ENCODE measurements at regions not wholly inside any gene's neighbourhood (a gene's known extent, or its start where the extent isn't known, plus 50 kb on each side); places are given as distances from the start of the nearest gene placed in this dataset.

DNA sequence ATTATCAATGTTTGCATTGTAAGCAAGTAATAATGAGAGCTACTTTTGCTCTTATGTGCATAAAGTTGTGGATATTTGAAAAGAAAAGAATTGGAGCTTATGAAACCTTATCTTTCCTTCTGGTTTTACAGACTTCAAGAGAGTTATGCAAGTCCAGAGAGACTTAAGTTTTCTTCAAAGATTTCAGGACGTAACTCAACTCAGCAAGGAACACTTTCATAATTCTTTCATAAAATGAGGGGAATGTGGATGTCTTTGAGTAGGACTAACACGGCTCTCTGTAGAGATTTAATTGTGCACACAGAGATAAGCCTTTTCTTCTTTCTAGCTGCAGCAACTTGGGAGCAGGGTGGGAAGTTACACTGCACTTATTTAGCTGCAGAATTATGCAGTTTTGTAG is 97.5 kb downstream of the DNAJB9 start:
- TF ChIP-seq TAF1 (conservative IDR thresholded peaks at IDR 0.05) (no peak), GABPA (IDR thresholded peaks at IDR 0.05 in 1 of 2, conservative IDR thresholded peaks at IDR 0.05 in 1 of 2) (no peak), HNF4G (IDR thresholded peaks at IDR 0.05) (no peak), EGR1 (IDR thresholded peaks at IDR 0.05; ENCODE audit: low read depth in 2 of 2) (no peak), RAD21 (IDR thresholded peaks at IDR 0.05) (no peak), FOXA2 (IDR thresholded peaks at IDR 0.05) (no peak), NR2F2 (IDR thresholded peaks at IDR 0.05) (no peak), YY1 (IDR thresholded peaks at IDR 0.05) (no peak), JUND (IDR thresholded peaks at IDR 0.05) (no peak), HNF4A (conservative IDR thresholded peaks at IDR 0.05) (no peak), CTCF (IDR thresholded peaks at IDR 0.05; ENCODE audit: low read depth, low read length, missing input control) (no peak), SP1 (IDR thresholded peaks at IDR 0.05) (no peak), RXRA (IDR thresholded peaks at IDR 0.05) (no peak), FOXA1 (IDR thresholded peaks at IDR 0.05) (no peak)
- TF ChIP-seq, protein P1, sequence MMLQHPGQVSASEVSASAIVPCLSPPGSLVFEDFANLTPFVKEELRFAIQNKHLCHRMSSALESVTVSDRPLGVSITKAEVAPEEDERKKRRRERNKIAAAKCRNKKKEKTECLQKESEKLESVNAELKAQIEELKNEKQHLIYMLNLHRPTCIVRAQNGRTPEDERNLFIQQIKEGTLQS (IDR thresholded peaks at IDR 0.05) = no peak
- TF ChIP-seq, protein P2, sequence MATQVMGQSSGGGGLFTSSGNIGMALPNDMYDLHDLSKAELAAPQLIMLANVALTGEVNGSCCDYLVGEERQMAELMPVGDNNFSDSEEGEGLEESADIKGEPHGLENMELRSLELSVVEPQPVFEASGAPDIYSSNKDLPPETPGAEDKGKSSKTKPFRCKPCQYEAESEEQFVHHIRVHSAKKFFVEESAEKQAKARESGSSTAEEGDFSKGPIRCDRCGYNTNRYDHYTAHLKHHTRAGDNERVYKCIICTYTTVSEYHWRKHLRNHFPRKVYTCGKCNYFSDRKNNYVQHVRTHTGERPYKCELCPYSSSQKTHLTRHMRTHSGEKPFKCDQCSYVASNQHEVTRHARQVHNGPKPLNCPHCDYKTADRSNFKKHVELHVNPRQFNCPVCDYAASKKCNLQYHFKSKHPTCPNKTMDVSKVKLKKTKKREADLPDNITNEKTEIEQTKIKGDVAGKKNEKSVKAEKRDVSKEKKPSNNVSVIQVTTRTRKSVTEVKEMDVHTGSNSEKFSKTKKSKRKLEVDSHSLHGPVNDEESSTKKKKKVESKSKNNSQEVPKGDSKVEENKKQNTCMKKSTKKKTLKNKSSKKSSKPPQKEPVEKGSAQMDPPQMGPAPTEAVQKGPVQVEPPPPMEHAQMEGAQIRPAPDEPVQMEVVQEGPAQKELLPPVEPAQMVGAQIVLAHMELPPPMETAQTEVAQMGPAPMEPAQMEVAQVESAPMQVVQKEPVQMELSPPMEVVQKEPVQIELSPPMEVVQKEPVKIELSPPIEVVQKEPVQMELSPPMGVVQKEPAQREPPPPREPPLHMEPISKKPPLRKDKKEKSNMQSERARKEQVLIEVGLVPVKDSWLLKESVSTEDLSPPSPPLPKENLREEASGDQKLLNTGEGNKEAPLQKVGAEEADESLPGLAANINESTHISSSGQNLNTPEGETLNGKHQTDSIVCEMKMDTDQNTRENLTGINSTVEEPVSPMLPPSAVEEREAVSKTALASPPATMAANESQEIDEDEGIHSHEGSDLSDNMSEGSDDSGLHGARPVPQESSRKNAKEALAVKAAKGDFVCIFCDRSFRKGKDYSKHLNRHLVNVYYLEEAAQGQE (IDR thresholded peaks at IDR 0.05) = no peak
- TF ChIP-seq, protein P3, sequence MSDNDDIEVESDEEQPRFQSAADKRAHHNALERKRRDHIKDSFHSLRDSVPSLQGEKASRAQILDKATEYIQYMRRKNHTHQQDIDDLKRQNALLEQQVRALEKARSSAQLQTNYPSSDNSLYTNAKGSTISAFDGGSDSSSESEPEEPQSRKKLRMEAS (IDR thresholded peaks at IDR 0.05) = no peak
- TF ChIP-seq, protein P4, sequence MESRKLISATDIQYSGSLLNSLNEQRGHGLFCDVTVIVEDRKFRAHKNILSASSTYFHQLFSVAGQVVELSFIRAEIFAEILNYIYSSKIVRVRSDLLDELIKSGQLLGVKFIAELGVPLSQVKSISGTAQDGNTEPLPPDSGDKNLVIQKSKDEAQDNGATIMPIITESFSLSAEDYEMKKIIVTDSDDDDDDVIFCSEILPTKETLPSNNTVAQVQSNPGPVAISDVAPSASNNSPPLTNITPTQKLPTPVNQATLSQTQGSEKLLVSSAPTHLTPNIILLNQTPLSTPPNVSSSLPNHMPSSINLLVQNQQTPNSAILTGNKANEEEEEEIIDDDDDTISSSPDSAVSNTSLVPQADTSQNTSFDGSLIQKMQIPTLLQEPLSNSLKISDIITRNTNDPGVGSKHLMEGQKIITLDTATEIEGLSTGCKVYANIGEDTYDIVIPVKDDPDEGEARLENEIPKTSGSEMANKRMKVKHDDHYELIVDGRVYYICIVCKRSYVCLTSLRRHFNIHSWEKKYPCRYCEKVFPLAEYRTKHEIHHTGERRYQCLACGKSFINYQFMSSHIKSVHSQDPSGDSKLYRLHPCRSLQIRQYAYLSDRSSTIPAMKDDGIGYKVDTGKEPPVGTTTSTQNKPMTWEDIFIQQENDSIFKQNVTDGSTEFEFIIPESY (IDR thresholded peaks at IDR 0.05) = no peak
- 80% methylated on average over 2 of the region's 2 CpGs for WGBS

More for the DNA sequence above, 97.5 kb downstream of the DNAJB9 start:
- H3K36me3 ChIP-seq (ENCODE audit: control insufficient read depth in 4 of 4, insufficient read depth in 3 of 4, low read depth in 1 of 4, low read length in 3 of 4) = no peaks in the 10 kb centered on the region
- no peaks in the 10 kb centered on the region for H3K27me3 ChIP-seq (ENCODE audit: control insufficient read depth in 4 of 4, insufficient read depth in 4 of 4, low read length in 3 of 4)
- no peaks in the 10 kb centered on the region for H3K4me1 ChIP-seq (ENCODE audit: control insufficient read depth in 4 of 4, insufficient read depth in 4 of 4, low read length in 3 of 4)
- H3K9me3 ChIP-seq (ENCODE audit: control insufficient read depth in 4 of 4, low read length in 3 of 4) = no peaks in the 10 kb centered on the region
- H3K4me3 ChIP-seq (ENCODE audit: low read depth in 1 of 3, low read length in 3 of 3) = no peak overlapping the region
- DNase-seq (ENCODE audit: low spot score) = no peak
- H3K27ac ChIP-seq (ENCODE audit: low read depth in 1 of 2, low read length in 2 of 2) = no peak overlapping the region
- no peak overlapping the region for H3K9ac ChIP-seq (ENCODE audit: low read depth in 1 of 2, low read length in 2 of 2)

Measured in liver (tissue), 8 donors.